WTC11 (cell line): ENCODE measurements at regions not wholly inside any gene's neighbourhood (a gene's known extent, or its start where the extent isn't known, plus 50 kb on each side); places are given as distances from the start of the nearest gene placed in this dataset.
"Not testable (repeated sequence)": the region's sequence is repeated elsewhere in the genome, so short reads cannot be mapped to it uniquely, and the experiment has no call there.

Experiments used
- ATAC-seq: fragments of 200-7000 bp; cut with Tn5 transposase; 2 replicates; pipeline ENCODE4 v1.10.0; 2021; ENCODE audit warnings: mild to moderate bottlenecking, moderate library complexity
- CTCF ChIA-PET: fragments of 300-600 bp; sonication (Branson Sonifier 250); formaldehyde crosslinking; loops from one replicate; lab custom pipeline; 2021; ENCODE audit warnings: antibody characterized with exemption; lab: Charles Lee
- POLR2A ChIA-PET: fragments of 350-600 bp; sonication (Branson Sonifier 250); formaldehyde crosslinking; loops from one replicate; lab custom pipeline; 2021; ENCODE audit warnings: antibody characterized with exemption; lab: Charles Lee
- DNase-seq: peaks from one replicate; pipeline ENCODE4 v3.0.0; 2021; ENCODE audit warnings: low spot score
- H3K27ac Mint-ChIP-seq: 2 replicates; pipeline ENCODE4 v1.8.0; 2021; ENCODE audit warnings: mixed read lengths
- H3K27me3 Mint-ChIP-seq: 2 replicates; pipeline ENCODE4 v1.8.0; 2021; ENCODE audit warnings: low read depth, mild to moderate bottlenecking, moderate library complexity, mixed read lengths
- H3K36me3 Mint-ChIP-seq: 2 replicates; pipeline ENCODE4 v1.8.0; 2021; ENCODE audit warnings: mixed read lengths
- H3K4me1 Mint-ChIP-seq: 2 replicates; pipeline ENCODE4 v1.8.0; 2022; ENCODE audit warnings: mixed read lengths
- H3K4me3 Mint-ChIP-seq: 2 replicates; pipeline ENCODE4 v1.8.0; 2021; ENCODE audit warnings: mild to moderate bottlenecking, moderate library complexity, mixed read lengths
- H3K9me3 Mint-ChIP-seq: 2 replicates; pipeline ENCODE4 v1.8.0; 2021; ENCODE audit warnings: mixed read lengths
- ATF1 ChIP-seq: sonication (generic); formaldehyde crosslinking; IDR thresholded peaks from 2 replicates; pipeline ENCODE4 v1.8.1; 2023; ENCODE audit warnings: mild to moderate bottlenecking, moderate library complexity, missing genetic modification reagents
- ATF3 ChIP-seq: sonication (generic); formaldehyde crosslinking; conservative IDR thresholded peaks from 2 replicates; pipeline ENCODE4 v1.8.1; 2022; ENCODE audit warnings: mild to moderate bottlenecking, missing genetic modification reagents
- FOXK1 ChIP-seq: sonication (generic); formaldehyde crosslinking; IDR thresholded peaks from 2 replicates; pipeline ENCODE4 v1.8.0; 2022; ENCODE audit warnings: mild to moderate bottlenecking, moderate library complexity, missing genetic modification reagents
- NFE2L1 ChIP-seq: sonication (generic); formaldehyde crosslinking; IDR thresholded peaks from 2 replicates; pipeline ENCODE4 v1.8.1; 2023; ENCODE audit warnings: missing genetic modification reagents
- OVOL2 ChIP-seq: fragments of 250-450 bp; sonication (Bioruptor Pico); IDR thresholded peaks from 2 replicates; pipeline ENCODE4 v1.9.0; 2021; ENCODE audit warnings: mild to moderate bottlenecking, borderline replicate concordance
- PREB ChIP-seq: sonication (generic); formaldehyde crosslinking; IDR thresholded peaks from 2 replicates; pipeline ENCODE4 v1.8.1; 2022; ENCODE audit warnings: mild to moderate bottlenecking, missing genetic modification reagents, moderate library complexity, borderline replicate concordance
- SMAD3 ChIP-seq: sonication (generic); formaldehyde crosslinking; IDR thresholded peaks from 2 replicates; pipeline ENCODE4 v1.8.0; 2022; ENCODE audit warnings: missing genetic modification reagents, mild to moderate bottlenecking, borderline replicate concordance
- SP1 ChIP-seq: sonication (generic); formaldehyde crosslinking; conservative IDR thresholded peaks from 2 replicates; pipeline ENCODE4 v1.8.1; 2022; ENCODE audit warnings: missing genetic modification reagents
- TEAD1 ChIP-seq: sonication (generic); formaldehyde crosslinking; IDR thresholded peaks from 2 replicates; pipeline ENCODE4 v1.8.0; 2022; ENCODE audit warnings: mild to moderate bottlenecking, missing genetic modification reagents
- TEAD4 ChIP-seq: sonication (generic); formaldehyde crosslinking; IDR thresholded peaks from 2 replicates; pipeline ENCODE4 v1.8.0; 2022; ENCODE audit warnings: mild to moderate bottlenecking, missing genetic modification reagents
- USF1 ChIP-seq: sonication (generic); formaldehyde crosslinking; IDR thresholded peaks from 2 replicates; pipeline ENCODE4 v1.8.0; 2022; ENCODE audit warnings: mild to moderate bottlenecking, missing genetic modification reagents
- ZMAT4 ChIP-seq: fragments of 250-450 bp; sonication (Bioruptor Pico); IDR thresholded peaks from 2 replicates; pipeline ENCODE4 v1.9.0; 2021; ENCODE audit warnings: mild to moderate bottlenecking
- ZNF281 ChIP-seq: sonication (generic); formaldehyde crosslinking; IDR thresholded peaks from 2 replicates; pipeline ENCODE4 v1.8.0; 2023; ENCODE audit warnings: mild to moderate bottlenecking, missing genetic modification reagents
- ZNF425 ChIP-seq: fragments of 250-450 bp; sonication (Bioruptor Pico); conservative IDR thresholded peaks from 2 replicates; pipeline ENCODE4 v1.9.0; 2021; ENCODE audit warnings: mild to moderate bottlenecking
- ZSCAN18 ChIP-seq: fragments of 250-450 bp; sonication (Bioruptor Pico); IDR thresholded peaks from 2 replicates; pipeline ENCODE4 v2.1.2; 2022; ENCODE audit warnings: mild to moderate bottlenecking, moderate library complexity

GRCh38 chr2:47695800-47696477 is 87.0 kb upstream of the MSH6 start:
- Mint-ChIP-seq H3K27me3 (no peaks in the 10 kb centered on the region), H3K36me3 (peaks cover 23% of the 10 kb centered on the region), H3K4me1 (peaks cover 70% of the 10 kb centered on the region), H3K4me3 (peak overlapping the region; percentile 53), H3K27ac (peak overlapping the region; percentile 96), H3K9me3 (peaks cover 22% of the 10 kb centered on the region)
- TF ChIP-seq PREB (CRISPR knock-in tag) (no peak), USF1 (CRISPR knock-in tag) (0 out of 2 replicates have a peak, but pooled peaks have one; percentile 14), ZMAT4 (CRISPR knock-in tag) (no peak), OVOL2 (no peak), SMAD3 (CRISPR knock-in tag) (no peak), TEAD4 (CRISPR knock-in tag) (no peak), ATF1 (CRISPR knock-in tag) (no peak), ZSCAN18 (0 out of 2 replicates have a peak, but pooled peaks have one; percentile 5), ZNF425 (CRISPR knock-in tag) (no peak), SP1 (CRISPR knock-in tag) (peak; percentile 17; the same call in 1 of the 2 replicates), FOXK1 (CRISPR knock-in tag) (0 out of 2 replicates have a peak, but pooled peaks have one; percentile 34), ZNF281 (CRISPR knock-in tag) (0 out of 2 replicates have a peak, but pooled peaks have one; percentile 70), TEAD1 (CRISPR knock-in tag) (0 out of 2 replicates have a peak, but pooled peaks have one; percentile 51), NFE2L1 (CRISPR knock-in tag) (peak; percentile 32; the same call in 1 of the 2 replicates), ATF3 (CRISPR knock-in tag) (no peak)
- ChIA-PET POLR2A (interaction anchor here (0.7 to 1.0 kb wide), 2 partner anchors 70 to 97 kb away, joined by 3 to 4 read pairs; no protein-coding TSS in a partner anchor), CTCF (interaction anchor here (0.5 to 2.1 kb wide), 4 partner anchors 28 to 72 kb away, joined by 3 to 16 read pairs (median 4); no protein-coding TSS in a partner anchor)
- DNase-seq: peak; percentile 35
- ATAC-seq: peak; percentile 67

- H3K36me3 Mint-ChIP-seq, H3K9me3 Mint-ChIP-seq, H3K27me3 Mint-ChIP-seq, DNase-seq, ATAC-seq, H3K4me3 Mint-ChIP-seq, POLR2A ChIA-PET: not testable (repeated sequence)
- H3K27ac Mint-ChIP-seq: peak overlapping the region; percentile 96
- peaks cover 77% of the 10 kb centered on the region for H3K4me1 Mint-ChIP-seq
- CTCF ChIA-PET: interaction anchor here (0.6 to 2.1 kb wide), 3 partner anchors 16 to 73 kb away, joined by 3 to 16 read pairs (median 3); no protein-coding TSS in a partner anchor
These were observed 88.5 kb upstream of the MSH6 start for GRCh38 chr2:47694451-47694850.

GRCh38 chr2:47690706-47691325 is 92.1 kb upstream of the MSH6 start:
- H3K4me3 Mint-ChIP-seq, CTCF ChIA-PET, POLR2A ChIA-PET, H3K27me3 Mint-ChIP-seq, ATAC-seq, DNase-seq, H3K27ac Mint-ChIP-seq: not testable (repeated sequence)
- H3K9me3 Mint-ChIP-seq: peaks cover 16% of the 10 kb centered on the region
- peaks cover 17% of the 10 kb centered on the region for H3K36me3 Mint-ChIP-seq
- peaks cover 57% of the 10 kb centered on the region for H3K4me1 Mint-ChIP-seq
